ENCODE measurements at regions not wholly inside any gene's neighbourhood (a gene's known extent, or its start where the extent isn't known, plus 50 kb on each side); places are given as distances from the start of the nearest gene placed in this dataset.

DNA sequence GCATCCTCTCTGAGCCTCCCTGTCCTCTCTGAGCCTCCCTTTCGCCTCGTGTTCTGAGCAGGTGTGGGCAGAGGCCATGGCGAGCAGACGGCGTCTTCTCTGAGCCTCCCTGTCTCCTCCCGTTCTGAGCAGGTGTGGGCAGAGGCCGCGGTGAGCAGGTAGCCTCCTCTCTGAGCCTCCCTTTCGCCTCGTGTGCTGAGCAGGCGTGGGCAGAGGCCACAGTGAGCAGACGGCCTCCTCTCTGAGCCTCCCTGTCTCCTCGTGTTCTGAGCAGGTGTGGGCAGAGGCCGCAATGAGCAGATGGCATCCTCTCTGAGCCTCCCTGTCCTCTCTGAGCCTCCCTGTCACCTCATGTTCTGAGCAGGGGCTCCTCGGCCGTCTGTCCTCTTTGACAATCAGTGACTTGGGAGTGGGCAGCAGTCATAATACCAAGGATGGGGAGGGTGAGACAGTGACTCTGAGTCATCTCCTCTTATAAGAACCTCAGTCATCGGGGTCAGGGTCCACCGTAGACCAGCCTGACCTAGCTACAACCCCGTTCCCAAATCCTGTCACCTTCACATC lies 395.1 kb upstream of the SALL3 start:
- TF ChIP-seq, protein P1, sequence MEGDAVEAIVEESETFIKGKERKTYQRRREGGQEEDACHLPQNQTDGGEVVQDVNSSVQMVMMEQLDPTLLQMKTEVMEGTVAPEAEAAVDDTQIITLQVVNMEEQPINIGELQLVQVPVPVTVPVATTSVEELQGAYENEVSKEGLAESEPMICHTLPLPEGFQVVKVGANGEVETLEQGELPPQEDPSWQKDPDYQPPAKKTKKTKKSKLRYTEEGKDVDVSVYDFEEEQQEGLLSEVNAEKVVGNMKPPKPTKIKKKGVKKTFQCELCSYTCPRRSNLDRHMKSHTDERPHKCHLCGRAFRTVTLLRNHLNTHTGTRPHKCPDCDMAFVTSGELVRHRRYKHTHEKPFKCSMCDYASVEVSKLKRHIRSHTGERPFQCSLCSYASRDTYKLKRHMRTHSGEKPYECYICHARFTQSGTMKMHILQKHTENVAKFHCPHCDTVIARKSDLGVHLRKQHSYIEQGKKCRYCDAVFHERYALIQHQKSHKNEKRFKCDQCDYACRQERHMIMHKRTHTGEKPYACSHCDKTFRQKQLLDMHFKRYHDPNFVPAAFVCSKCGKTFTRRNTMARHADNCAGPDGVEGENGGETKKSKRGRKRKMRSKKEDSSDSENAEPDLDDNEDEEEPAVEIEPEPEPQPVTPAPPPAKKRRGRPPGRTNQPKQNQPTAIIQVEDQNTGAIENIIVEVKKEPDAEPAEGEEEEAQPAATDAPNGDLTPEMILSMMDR (IDR thresholded peaks at IDR 0.05; ENCODE audit: low read depth, low read length): no peak
- TF ChIP-seq POLR2A (IDR thresholded peaks at IDR 0.05; ENCODE audit: extremely low read depth, insufficient read length) (no peak), MYC (IDR thresholded peaks at IDR 0.05; ENCODE audit: low read depth, low read length) (no peak)
- TF ChIP-seq, protein P2, sequence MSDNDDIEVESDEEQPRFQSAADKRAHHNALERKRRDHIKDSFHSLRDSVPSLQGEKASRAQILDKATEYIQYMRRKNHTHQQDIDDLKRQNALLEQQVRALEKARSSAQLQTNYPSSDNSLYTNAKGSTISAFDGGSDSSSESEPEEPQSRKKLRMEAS (IDR thresholded peaks at IDR 0.05; ENCODE audit: low read depth, low read length): no peak
